Activated T-cell treated with anti-CD3 and anti-CD28 coated beads, Interleukin-2, amount 50 U/mL, for 4 hours (primary cell): ENCODE measurements at regions not wholly inside any gene's neighbourhood (a gene's known extent, or its start where the extent isn't known, plus 50 kb on each side); places are given as distances from the start of the nearest gene placed in this dataset.

Experiments used
- ATAC-seq, 2 donors: fragments of 200-7000 bp; cut with Tn5 transposase; one replicate each; pipeline ENCODE4 v1.10.0; 2021
- DNase-seq: peaks from one replicate; pipeline ENCODE4 v3.0.0-alpha.2; 2020
- H3K27me3 Mint-ChIP-seq: one replicate; pipeline ENCODE4 v1.8.0; 2021; ENCODE audit warnings: low read depth, mixed read lengths
- H3K36me3 Mint-ChIP-seq: one replicate; pipeline ENCODE4 v1.8.0; 2022; ENCODE audit warnings: mixed read lengths; ENCODE audit not compliant: insufficient read depth
- H3K4me1 Mint-ChIP-seq: one replicate; pipeline ENCODE4 v1.8.0; 2021; ENCODE audit warnings: low read depth, mixed read lengths
- H3K4me3 Mint-ChIP-seq: one replicate; pipeline ENCODE4 v1.8.0; 2021; ENCODE audit warnings: mild to moderate bottlenecking, moderate library complexity, mixed read lengths
- H3K9me3 Mint-ChIP-seq: one replicate; pipeline ENCODE4 v1.8.0; 2021; ENCODE audit warnings: mixed read lengths

DNA sequence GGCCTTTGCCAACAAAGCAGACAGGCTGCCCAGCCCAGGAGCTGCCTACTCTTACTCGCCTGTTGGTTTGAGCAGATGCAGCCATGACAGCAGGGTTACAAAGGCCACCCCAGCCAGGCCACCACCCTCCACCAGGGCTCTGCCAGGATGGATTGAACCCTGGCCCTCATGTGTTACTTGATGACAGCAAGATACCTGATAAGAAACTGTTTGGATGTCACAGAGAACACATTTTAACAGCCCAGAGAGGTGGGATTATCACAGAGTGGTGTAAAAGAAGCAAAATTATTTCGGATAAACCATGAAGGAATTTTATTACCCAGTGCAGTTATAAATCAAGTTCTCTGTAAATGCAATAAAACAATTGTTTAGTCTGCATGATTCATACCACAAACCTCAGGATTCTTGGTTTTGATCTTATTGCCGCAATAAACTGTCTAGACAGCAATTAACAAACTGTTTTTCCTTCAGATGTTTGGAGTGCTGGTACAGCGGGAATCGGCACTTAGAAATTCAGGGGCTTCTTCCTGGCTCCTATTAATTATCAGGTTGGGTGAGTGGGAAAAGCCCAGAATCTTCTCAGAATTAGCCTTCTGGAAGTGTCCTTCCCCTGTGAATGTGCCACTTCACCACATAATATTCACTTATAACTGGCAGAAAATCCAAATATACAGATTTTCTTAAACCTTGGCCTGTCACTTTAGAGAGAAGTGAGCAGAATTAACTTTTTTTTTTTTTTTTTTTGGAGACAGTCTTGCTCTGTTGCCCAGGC, 58.0 kb upstream of the SALL4 start:
- H3K4me1 Mint-ChIP-seq: no peaks in the 10 kb centered on the region
- no peak for ATAC-seq

DNA sequence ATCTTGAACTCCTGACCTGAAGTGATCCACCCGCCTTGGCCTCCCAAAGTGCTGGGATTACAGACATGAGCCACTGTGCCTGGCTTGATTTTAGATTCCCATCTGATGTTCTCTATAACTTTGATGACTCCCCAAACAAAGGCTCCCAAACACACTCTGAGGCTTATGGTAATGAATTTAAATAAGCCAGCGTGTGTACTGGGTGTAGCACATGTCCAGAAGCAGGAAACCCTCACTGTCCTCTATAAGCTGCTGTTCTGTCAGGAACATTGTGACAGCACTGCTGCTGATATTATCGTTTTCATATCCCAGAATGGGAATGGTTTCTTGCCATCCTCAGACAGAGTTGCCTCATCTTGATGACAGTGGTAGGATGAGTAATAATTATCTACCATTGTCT, 54.1 kb upstream of the SALL4 start:
- H3K27me3 Mint-ChIP-seq: peaks cover 12% of the 10 kb centered on the region
- no peak for ATAC-seq
- H3K4me3 Mint-ChIP-seq: no peak overlapping the region
- H3K36me3 Mint-ChIP-seq: no peaks in the 10 kb centered on the region
- no peaks in the 10 kb centered on the region for H3K4me1 Mint-ChIP-seq
- no peaks in the 10 kb centered on the region for H3K9me3 Mint-ChIP-seq
- DNase-seq: no peak

More for the DNA sequence above, 58.0 kb upstream of the SALL4 start:
- H3K9me3 Mint-ChIP-seq: no peaks in the 10 kb centered on the region
- DNase-seq: no peak
- H3K27me3 Mint-ChIP-seq: peaks cover 28% of the 10 kb centered on the region
- no peaks in the 10 kb centered on the region for H3K36me3 Mint-ChIP-seq
- H3K4me3 Mint-ChIP-seq: no peak overlapping the region

DNA sequence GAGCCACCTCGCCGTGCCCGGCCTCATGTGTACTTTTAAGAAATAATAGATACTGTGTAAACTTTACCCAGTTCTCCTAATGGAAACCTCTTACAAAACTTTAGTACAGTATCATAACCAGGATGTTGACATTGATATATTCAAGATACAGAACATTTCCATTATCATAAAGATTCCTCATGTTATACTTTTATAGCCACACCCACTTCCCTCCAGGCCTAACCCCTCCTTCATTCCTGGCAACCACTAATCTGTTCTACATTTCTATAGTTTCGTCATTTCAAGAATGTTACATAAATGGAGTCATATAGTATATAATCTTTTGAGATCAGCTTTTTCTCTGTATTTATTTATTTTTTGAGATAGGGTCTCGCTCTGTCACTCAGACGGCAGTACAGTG, 52.6 kb upstream of the SALL4 start:
- DNase-seq (no peak), ATAC-seq (no peak)
- H3K36me3 Mint-ChIP-seq: no peaks in the 10 kb centered on the region
- no peak overlapping the region for H3K4me3 Mint-ChIP-seq
- no peaks in the 10 kb centered on the region for H3K9me3 Mint-ChIP-seq
- no peaks in the 10 kb centered on the region for H3K4me1 Mint-ChIP-seq
- H3K27me3 Mint-ChIP-seq: peaks cover 5% of the 10 kb centered on the region
